Heart left ventricle (tissue), 16 donors: ENCODE measurements at regions not wholly inside any gene's neighbourhood (a gene's known extent, or its start where the extent isn't known, plus 50 kb on each side); places are given as distances from the start of the nearest gene placed in this dataset.

Experiments
- ATAC-seq, 4 donors: fragments of 200-7000 bp; cut with Tn5 transposase; one replicate each; pipeline ENCODE4 v1.9.1; 2020 to 2022; ENCODE audit warnings: moderate library complexity in 4 of 4, mild to moderate bottlenecking in 3 of 4, moderate number of reproducible peaks in 1 of 4
- DNase-seq, 5 donors: peaks; one replicate each; pipeline ENCODE4 v3.0.0-alpha.2; 2020
- H3K27ac ChIP-seq, 12 donors: fragments of 200-600 bp; sonication (generic) in 4 of 12; one replicate each; pipeline versions ENCODE4 v1.5.0 to v1.8.0; 2016 to 2022; ENCODE audit warnings: mild to moderate bottlenecking in 2 of 12
- H3K27me3 ChIP-seq, 9 donors: fragments of 200-600 bp; sonication (generic) in 2 of 9; one replicate each; pipeline versions ENCODE4 v1.5.1 to v1.8.0; 2016 to 2022; ENCODE audit warnings: mild to moderate bottlenecking in 3 of 9
- H3K36me3 ChIP-seq, 9 donors: fragments of 200-600 bp; sonication (generic) in 2 of 9; one replicate each; pipeline versions ENCODE4 v1.5.0 to v1.8.0; 2018 to 2022; ENCODE audit warnings: mild to moderate bottlenecking in 2 of 9
- H3K4me1 ChIP-seq, 12 donors: fragments of 200-600 bp; sonication (generic) in 4 of 12; one replicate each; pipeline versions ENCODE4 v1.5.0 to v1.8.0; 2016 to 2022; ENCODE audit warnings: mild to moderate bottlenecking in 3 of 12
- H3K4me3 ChIP-seq, 12 donors: fragments of 200-600 bp; sonication (generic) in 4 of 12; one replicate each; pipeline versions ENCODE4 v1.5.0 to v1.8.0; 2017 to 2022; ENCODE audit warnings: mild to moderate bottlenecking in 9 of 12, moderate library complexity in 4 of 12
- H3K9me3 ChIP-seq, 12 donors: fragments of 200-600 bp; sonication (generic) in 4 of 12; one replicate each; pipeline versions ENCODE4 v1.5.0 to v1.8.0; 2016 to 2022; ENCODE audit warnings: mild to moderate bottlenecking in 1 of 12
- POLR2A ChIP-seq, 2 donors: fragments of 450-650 bp; IDR thresholded peaks; one replicate each; pipeline ENCODE4 v1.6.1; 2017; ENCODE audit warnings: antibody characterized with exemption in 2 of 2, mild to moderate bottlenecking in 2 of 2, moderate library complexity in 2 of 2
- WGBS, 4 donors: extraction: QIAGEN DNeasy Blood & Tissue Kit in 2 of 4; methylation state at CpG; one replicate each; pipeline versions ENCODE4 v1.1.5 to v1.1.7; 2013 to 2018; 5-methylcytosine and 5-hydroxymethylcytosine counted together
- intact Hi-C, 10 donors: fragments of 100-400 bp; cut with DNase I; formaldehyde crosslinking; loops; one replicate each; pipeline versions ENCODE4 v1.11.1 to v1.14.2; 2022
- TF ChIP-seq, protein P1 (sequence below), 12 donors: fragments of 200-600 bp; sonication (generic) in 4 of 12; IDR thresholded peaks; one replicate each; pipeline versions ENCODE4 v1.5.0 to v1.8.0; 2018 to 2022; ENCODE audit warnings: antibody characterized with exemption in 12 of 12, mild to moderate bottlenecking in 5 of 12
- donor health status: ischemic (EF 13 %, LVEDD 7.1; RV severe dilation, severe dysfunction).
- donor health status: healthy with polysubstance abuse.
- donor health status: DM: no; HTN: yes; CAD: no.
- donor health status: DM: no; HTN: no; CAD: no.
- donor health status: ischemic (EF 25% LVEDD 6.9; RV normal size, moderate dysfunction).
- donor health status: ischemic (EF 25% LVEDD 5.7; RV mildly dilated, moderate dysfunction).
- donor health status: healthy.
- donor health status: DM: yes; HTN: yes; CAD: no.
- donor health status: ischemic (EF 35%, LVEDD 5.7; RV mildly dilated, moderate dysfunction).
- donor health status: nonischemic (EF 11% LVEDD 7.7; RV severe dilation, severe dysfunction).
- donor health status: DM: yes; HTN: yes; CAD: no.
- donor health status: PGD.
- donor health status: ischemic (EF 29% LVEDD 5.4; RV normal size, mild dysfunction).
- donor health status: nonischemic (EF 23%, LVEDD 6.1; RV moderate dilation, normal function).

DNA sequence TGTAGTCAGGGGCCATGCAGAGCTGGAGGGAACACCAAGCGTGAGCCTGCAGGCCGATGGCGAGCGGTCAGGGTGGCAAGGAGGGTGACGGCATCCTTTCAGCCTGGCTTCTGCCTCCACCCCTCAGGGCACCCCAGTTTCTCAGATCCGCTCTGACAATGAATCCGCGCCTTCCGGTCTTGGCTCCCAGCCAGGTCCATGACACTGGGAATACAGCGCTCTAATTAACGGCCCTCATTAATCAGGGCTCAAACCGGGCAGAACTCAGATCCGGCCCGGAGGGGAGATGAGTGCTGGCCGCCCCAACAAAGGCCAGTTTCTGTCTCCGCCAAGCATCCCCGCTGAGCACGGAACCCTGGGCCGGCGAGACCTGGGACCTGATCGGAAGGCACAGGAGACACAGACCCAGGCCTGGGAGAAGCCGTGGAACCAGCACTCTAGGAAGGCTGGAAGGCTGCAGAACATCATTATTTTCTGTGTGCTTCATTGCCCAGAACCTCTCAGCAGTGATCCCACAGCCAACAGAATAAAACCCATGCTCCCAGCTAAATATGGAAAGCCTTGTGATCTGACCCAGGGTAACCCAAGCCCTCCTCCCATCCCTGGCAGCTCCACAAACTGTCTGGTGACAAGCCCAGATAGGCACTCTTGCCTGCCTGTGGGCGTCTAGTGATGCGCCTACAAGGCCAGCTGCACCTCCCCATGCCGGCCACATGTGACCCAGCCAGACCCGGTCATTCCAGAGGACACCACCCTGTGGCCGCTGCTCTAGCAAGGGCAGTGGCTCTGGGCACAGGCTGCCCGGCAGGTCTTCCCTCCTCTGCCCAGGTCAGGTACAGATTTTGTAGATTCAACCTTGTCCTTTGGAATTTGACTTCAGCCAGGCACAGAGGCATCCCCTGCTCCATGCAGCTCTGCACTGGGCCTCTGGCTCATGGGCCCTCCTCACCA, 438.7 kb upstream of the MYT1L start:
- Histone ChIP-seq H3K27ac (peak overlapping the region; percentile 44 to 91 (median 80)), H3K4me1 (peaks cover 0 to 13% (median 3%) of the 10 kb centered on the region in 12 donors), H3K9me3 (no peaks in the 10 kb centered on the region), H3K4me3 (peak overlapping the region in 3 of 12 donors; percentile 9 to 21 (median 17)), H3K36me3 (no peaks in the 10 kb centered on the region), H3K27me3 (no peaks in the 10 kb centered on the region)
- peak; percentile 77 to 89 (median 82) for DNase-seq
- ATAC-seq: peak; percentile 96 to 99 (median 98)
- no peak for TF ChIP-seq POLR2A (IDR thresholded peaks at IDR 0.05)
- TF ChIP-seq, protein P1, sequence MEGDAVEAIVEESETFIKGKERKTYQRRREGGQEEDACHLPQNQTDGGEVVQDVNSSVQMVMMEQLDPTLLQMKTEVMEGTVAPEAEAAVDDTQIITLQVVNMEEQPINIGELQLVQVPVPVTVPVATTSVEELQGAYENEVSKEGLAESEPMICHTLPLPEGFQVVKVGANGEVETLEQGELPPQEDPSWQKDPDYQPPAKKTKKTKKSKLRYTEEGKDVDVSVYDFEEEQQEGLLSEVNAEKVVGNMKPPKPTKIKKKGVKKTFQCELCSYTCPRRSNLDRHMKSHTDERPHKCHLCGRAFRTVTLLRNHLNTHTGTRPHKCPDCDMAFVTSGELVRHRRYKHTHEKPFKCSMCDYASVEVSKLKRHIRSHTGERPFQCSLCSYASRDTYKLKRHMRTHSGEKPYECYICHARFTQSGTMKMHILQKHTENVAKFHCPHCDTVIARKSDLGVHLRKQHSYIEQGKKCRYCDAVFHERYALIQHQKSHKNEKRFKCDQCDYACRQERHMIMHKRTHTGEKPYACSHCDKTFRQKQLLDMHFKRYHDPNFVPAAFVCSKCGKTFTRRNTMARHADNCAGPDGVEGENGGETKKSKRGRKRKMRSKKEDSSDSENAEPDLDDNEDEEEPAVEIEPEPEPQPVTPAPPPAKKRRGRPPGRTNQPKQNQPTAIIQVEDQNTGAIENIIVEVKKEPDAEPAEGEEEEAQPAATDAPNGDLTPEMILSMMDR (IDR thresholded peaks at IDR 0.05): peak in 8 of 12 donors; percentile 15 to 45 (median 26)
- intact Hi-C loops: loop anchor here in 2 of 10 donors (5.0 kb wide), 2 partner anchors 78 to 157 kb away; no protein-coding TSS in a partner anchor
- 60 to 66% (median 64%) methylated on average over 22 to 28 of the region's 28 CpGs for WGBS, 4 donors

GRCh38 chr2:2768476-2768875, 437.4 kb upstream of the MYT1L start:
- H3K9me3 ChIP-seq: no peaks in the 10 kb centered on the region
- no peak overlapping the region for H3K27ac ChIP-seq
- no peak for ATAC-seq
- no peaks in the 10 kb centered on the region for H3K36me3 ChIP-seq
- DNase-seq: peak in 1 of 5 donors; percentile 39
- H3K27me3 ChIP-seq: no peaks in the 10 kb centered on the region
- 86 to 100% (median 89%) methylated on average over 2 to 5 of the region's 6 CpGs for WGBS, 4 donors
- intact Hi-C loops: loop anchor here in 1 of 10 donors (5.0 kb wide), 1 partner anchor 79 kb away; no protein-coding TSS in a partner anchor
- H3K4me1 ChIP-seq: peaks cover 0 to 16% (median 3%) of the 10 kb centered on the region in 12 donors
- no peak overlapping the region for H3K4me3 ChIP-seq
- TF ChIP-seq, protein P1 (IDR thresholded peaks at IDR 0.05): no peak
- TF ChIP-seq POLR2A (IDR thresholded peaks at IDR 0.05): no peak

DNA sequence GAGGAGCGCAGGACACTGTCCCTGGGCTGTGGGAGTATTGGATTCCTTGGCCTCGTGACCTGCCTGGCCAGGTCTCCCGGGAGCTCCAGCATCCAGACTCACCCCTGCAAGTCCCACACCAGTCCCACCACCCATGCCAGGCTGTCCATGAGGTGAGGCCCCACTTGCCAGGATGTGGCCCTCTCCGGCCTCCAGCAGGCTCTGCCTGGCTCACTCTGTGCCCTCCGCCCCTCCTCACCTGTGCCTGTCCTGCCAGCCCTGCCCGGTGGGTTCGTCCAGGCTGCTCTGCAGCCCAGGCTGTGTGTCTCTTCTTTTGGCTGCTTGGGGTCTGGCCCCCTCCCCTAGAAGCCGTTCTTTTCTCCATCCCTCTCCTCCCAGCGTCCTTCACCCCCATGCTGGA, 436.8 kb upstream of the MYT1L start:
- intact Hi-C loops: loop anchor here in 1 of 10 donors (5.0 kb wide), 1 partner anchor 79 kb away; no protein-coding TSS in a partner anchor
- Histone ChIP-seq H3K9me3 (no peaks in the 10 kb centered on the region), H3K27me3 (no peaks in the 10 kb centered on the region), H3K4me3 (no peak overlapping the region), H3K36me3 (no peaks in the 10 kb centered on the region), H3K4me1 (peaks cover 0 to 16% (median 3%) of the 10 kb centered on the region in 12 donors), H3K27ac (no peak overlapping the region)
- no peak for TF ChIP-seq POLR2A (IDR thresholded peaks at IDR 0.05)
- TF ChIP-seq, protein P1 (IDR thresholded peaks at IDR 0.05): no peak
- no peak for ATAC-seq
- 73 to 77% (median 75%) methylated on average over 7 to 9 of the region's 9 CpGs for WGBS, 4 donors
- no peak for DNase-seq
